NCI-H1105 treated with DMSO at 0.1 percent for 48 hours (cell line): ENCODE measurements at regions not wholly inside any gene's neighbourhood (a gene's known extent, or its start where the extent isn't known, plus 50 kb on each side); places are given as distances from the start of the nearest gene placed in this dataset.
A peak's percentile ranks its signal among the peaks of the same experiment; 100 is the strongest.

Experiments
- DNase-seq: peaks from one replicate; lab custom pipeline; 2025; lab: John Stamatoyannopoulos, UW

DNA sequence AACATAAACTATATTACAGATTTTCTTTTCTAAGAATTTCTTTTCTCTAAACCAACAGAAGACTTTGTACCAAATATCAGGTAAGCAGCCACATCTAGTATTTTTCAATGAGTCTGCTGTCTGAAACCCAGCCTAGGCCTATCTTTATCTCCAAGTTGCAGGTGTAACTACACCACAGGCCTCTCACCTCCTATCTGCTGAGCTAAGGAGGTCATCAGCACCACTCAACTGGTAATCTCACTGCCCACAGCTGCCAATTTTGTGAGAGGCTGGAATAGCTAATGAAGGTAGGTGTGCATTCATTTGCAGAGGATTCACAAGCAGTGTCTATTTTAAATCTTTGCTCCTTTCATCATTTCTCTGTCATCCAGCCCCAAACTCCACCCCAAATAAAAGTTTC lies 584.8 kb downstream of the HDGFL1 start:
- peak; percentile 14 for DNase-seq

DNA sequence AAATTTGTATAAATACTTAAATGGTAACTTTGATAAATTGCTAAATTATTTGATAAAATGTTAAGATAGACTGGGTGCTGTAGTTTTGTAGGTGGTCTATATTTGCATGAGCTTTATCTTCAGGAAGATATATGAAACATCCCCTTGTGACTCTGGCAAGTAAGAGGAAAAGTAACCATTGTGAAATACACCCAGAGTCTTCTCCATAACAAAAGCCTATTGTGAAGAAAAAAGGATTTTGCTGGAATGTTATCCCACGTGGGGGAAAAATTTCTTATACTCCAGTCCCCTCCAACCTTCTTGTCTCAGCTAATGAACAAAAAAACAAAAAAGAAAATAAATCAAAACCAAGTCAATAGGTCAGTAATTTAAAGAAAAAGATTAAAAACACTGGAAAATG lies 600.7 kb downstream of the HDGFL1 start:
- no peak for DNase-seq

DNA sequence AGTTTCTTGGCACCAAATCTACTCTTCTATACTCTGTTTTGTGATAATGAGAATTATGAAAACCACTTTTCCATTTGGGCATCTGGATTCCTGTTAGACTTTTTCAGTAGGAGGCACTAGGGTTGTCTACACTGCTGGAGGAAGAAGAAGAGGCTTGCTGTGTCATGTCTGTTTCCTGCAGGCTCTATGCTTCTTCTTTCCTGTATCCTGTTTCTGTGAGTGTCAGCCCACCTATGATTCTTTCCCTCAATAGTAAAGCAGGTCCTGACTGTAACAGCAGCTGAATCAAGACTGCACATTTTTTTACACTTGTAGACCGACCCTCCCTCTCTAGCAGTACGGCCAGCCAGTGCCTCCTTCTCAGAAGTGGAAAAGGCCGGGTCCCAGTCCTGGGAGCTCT lies 603.9 kb downstream of the HDGFL1 start:
- no peak for DNase-seq

- no peak for DNase-seq
Measured at GRCh38 chr6:23174781-23175361, 605.5 kb downstream of the HDGFL1 start.

- no peak for DNase-seq
Measured at GRCh38 chr6:23175391-23175790, 606.0 kb downstream of the HDGFL1 start.

- DNase-seq, result no peak
Measured at GRCh38 chr6:23176471-23176870, 607.1 kb downstream of the HDGFL1 start.

GRCh38 chr6:23176883-23177282 lies 607.5 kb downstream of the HDGFL1 start:
- DNase-seq, result no peak

GRCh38 chr6:23177806-23178205 lies 608.4 kb downstream of the HDGFL1 start:
- DNase-seq, result no peak

GRCh38 chr6:23179994-23180393 lies 610.6 kb downstream of the HDGFL1 start:
- DNase-seq, result no peak

GRCh38 chr6:23180504-23181293 lies 611.3 kb downstream of the HDGFL1 start:
- peak; percentile 99 for DNase-seq

- no peak for DNase-seq
Measured at GRCh38 chr6:23181356-23182110, 612.2 kb downstream of the HDGFL1 start.

DNA sequence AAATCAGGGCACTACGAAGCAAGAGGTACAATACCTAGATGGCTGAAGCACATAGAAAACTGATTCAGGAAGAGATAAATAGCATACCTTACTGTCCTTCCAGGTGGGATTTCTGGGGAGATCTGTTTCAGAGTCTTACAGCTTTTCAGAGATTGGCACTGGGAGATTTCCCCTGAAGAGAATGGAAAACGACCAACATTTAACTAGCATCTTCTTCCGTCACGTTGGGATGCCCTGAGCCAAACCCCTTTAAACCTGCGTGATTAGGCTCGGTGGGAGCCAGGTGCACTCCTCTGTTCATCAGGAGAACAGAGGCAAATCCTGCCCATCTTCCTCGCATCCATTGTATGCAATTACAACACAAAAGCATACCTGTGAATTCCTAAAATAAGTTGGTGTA lies 614.5 kb downstream of the HDGFL1 start:
- DNase-seq, result no peak

GRCh38 chr6:23184351-23184750 lies 615.0 kb downstream of the HDGFL1 start:
- DNase-seq, result no peak

DNA sequence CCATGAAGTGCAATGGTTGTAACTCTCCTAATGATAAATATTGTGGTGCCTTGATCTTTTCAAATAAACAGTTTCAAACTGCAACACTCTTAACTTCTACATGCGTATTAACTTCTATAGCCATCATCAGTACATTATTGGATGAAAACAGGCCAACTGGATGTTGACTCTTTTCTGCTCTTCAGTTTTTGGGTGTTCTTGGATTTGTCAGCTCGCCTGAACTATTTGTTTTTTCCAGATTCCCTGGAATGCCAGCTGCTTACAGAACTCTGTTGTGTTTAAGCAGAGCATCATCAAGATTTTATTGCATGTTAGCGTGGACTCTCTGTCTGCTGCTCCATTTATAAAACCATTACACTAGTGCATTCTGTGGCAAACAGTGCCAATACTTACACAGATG lies 626.1 kb downstream of the HDGFL1 start:
- no peak for DNase-seq

DNA sequence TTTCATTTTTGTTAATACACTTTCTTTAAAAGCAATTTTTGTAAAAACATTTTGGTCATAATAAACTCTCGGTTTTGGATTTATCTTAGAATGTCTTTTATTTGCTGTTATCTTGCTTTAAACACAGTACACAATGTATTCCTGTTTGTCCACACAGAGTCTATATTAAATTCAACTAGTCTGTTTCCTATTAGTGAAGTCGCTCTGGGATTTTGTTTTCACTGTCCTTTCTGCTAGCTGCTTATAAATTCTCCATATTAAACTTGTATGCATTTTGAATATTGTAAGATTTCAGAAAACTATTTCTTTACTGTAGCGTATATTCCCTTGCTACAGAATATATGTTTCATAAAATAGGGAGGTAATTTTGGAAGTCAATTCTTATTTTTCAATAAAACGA lies 630.2 kb downstream of the HDGFL1 start:
- DNase-seq, result no peak

DNA sequence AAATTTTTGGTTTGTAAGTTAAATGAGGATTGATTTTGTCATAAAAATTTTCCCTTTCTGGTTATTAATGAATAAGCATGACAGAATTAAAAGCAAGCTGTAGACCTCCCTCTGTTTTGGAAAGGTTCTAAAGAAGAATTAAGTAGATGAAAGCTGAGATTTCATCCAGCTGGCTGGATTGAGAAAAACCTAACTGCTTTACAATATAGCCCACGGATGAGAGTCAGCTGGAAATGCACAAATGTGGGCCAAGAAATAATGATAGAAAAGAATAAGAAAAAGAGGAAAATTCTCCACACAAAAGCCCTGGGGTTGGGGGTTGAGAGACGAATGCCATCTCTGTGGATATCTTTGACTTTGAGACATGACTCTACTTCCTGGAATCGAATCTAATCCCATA lies 631.6 kb downstream of the HDGFL1 start:
- DNase-seq, result no peak

GRCh38 chr6:23202207-23202606 lies 632.8 kb downstream of the HDGFL1 start:
- DNase-seq, result no peak

DNA sequence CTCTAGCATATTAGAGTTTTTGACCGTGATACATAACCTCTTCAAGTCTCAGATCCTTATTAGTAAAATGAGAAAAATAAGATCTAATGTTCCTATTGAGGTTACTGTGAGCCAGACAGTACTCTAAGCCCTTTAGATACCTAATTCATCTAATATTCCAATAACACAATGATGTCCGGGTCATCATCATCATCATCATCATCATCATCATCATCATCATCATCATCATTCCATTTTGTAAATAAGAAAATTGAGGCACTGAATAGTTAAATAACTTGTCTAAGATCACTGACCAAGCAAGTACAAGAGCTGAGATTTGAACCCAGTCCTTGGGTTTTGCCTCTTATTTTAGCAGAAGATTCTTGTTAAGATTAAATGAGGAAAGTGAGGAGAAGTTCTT lies 643.0 kb downstream of the HDGFL1 start:
- DNase-seq, result no peak

GRCh38 chr6:23213193-23213592 lies 643.8 kb downstream of the HDGFL1 start:
- DNase-seq, result no peak

- DNase-seq, result no peak
Measured at GRCh38 chr6:23213651-23214050, 644.3 kb downstream of the HDGFL1 start.

GRCh38 chr6:23218751-23219150 lies 649.4 kb downstream of the HDGFL1 start:
- DNase-seq, result peak; percentile 67

DNA sequence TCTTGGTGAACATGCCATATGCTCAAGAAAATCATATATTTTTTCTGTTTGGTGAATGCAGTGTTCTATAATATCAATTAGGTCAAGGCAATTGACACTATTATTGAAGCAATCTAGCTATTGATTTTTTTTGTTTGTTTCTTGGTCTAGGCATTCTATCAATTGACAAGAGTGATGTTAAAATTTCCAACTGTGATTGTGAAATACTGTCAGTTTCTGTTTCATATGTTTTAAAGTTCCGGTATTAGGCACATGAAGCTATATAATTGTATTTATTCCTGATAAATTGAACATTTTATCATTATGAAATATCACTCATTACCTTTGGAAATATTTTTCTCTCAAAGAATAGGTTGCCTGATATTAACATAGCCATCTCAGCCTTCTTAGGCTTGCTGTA lies 653.4 kb downstream of the HDGFL1 start:
- no peak for DNase-seq

GRCh38 chr6:23224540-23224939 lies 655.2 kb downstream of the HDGFL1 start:
- DNase-seq, result no peak
